GM12892 (cell line): ENCODE measurements at regions not wholly inside any gene's neighbourhood (a gene's known extent, or its start where the extent isn't known, plus 50 kb on each side); places are given as distances from the start of the nearest gene placed in this dataset.

Source experiments
- POLR2A ChIP-seq: IDR thresholded peaks from 2 replicates; pipeline ENCODE4 v1.6.1; 2011; ENCODE audit warnings: low read depth, low read length, control low read depth
- POLR2AphosphoS5 ChIP-seq: IDR thresholded peaks from 2 replicates; pipeline ENCODE4 v1.6.1; 2011; ENCODE audit warnings: low read depth, low read length, control low read depth
- TAF1 ChIP-seq: IDR thresholded peaks from 2 replicates; pipeline ENCODE4 v1.6.1; 2011; ENCODE audit warnings: low read depth, mild to moderate bottlenecking, control low read depth, low read length, borderline replicate concordance

GRCh38 chr20:12928755-12929401 lies 79.9 kb upstream of the SPTLC3 start:
- no peak for TF ChIP-seq TAF1
- no peak for TF ChIP-seq POLR2AphosphoS5
- TF ChIP-seq POLR2A = no peak
